ENCODE measurements at regions not wholly inside any gene's neighbourhood (a gene's known extent, or its start where the extent isn't known, plus 50 kb on each side); places are given as distances from the start of the nearest gene placed in this dataset.
"Not testable (repeated sequence)": the region's sequence is repeated elsewhere in the genome, so short reads cannot be mapped to it uniquely, and the experiment has no call there.

GRCh38 chr3:158882445-158882844 lies 80.6 kb downstream of the MFSD1 start:
- no peak for DNase-seq

- DNase-seq: no peak
These were observed 94.9 kb downstream of the MFSD1 start for GRCh38 chr3:158896729-158897128.

DNA sequence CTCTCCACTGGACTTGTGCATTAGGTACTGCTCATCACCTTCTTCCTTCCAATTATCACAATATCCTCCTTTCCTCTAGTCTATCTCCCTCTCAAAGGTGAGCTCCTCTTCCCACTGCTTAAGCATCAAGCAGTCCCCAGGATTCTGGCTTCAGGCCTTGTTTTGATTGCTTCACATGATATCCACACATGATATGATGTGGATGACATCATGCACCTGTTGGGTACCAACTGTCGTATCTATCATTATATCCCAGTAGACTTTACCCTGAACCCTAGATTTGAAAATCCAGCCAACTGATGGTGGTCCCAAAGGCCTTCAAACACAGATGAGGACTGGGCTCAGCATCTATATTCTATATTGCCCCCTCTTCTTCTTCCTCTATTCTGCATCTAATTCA lies 104.9 kb downstream of the MFSD1 start:
- no peak for DNase-seq

DNA sequence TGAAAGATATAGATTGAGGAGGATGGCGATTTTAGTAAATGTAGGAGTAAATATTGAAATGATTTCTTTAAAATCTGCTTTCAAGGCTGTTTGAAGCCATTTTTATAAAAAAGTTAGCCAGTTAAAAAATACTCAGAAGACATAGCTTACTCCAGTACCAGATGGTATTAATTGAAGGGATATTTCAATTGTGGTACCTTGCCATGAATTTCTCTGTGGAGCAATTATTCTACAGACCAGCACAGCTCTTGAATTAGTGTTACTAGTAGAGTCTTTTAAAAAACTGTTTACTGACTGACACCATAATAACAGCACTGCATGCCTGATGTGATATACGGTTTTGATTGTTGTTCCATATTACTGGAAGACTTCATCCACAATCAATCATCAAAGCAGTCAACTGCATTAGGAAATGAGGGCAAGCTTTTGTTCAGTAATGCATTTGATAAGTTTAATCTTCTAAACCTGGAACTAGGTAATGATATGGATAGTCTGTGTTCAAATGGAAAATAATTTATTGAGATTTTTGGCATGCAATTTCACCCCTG lies 106.4 kb downstream of the MFSD1 start:
- no peak for DNase-seq

- DNase-seq: no peak
These were observed 108.0 kb downstream of the MFSD1 start for GRCh38 chr3:158909870-158910269.

DNA sequence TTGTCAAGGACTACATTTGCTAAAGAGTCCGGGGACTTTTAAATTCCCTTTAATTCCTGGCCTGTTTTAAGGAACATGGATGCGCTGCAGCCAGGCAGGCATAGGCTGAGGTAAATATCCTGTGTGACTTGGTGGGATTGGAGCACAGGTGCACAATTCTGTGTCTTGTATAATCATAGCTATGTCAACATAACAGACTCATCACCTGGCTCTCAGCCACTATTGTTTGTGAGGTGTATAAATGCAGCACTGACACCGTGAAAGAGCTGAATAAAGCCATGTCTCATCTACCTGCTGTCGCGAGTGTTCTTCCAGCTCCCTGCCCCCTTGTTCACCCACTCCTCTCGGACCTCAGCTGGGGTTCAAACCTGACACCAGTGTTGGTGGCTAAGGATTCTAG lies 109.7 kb downstream of the MFSD1 start:
- no peak for DNase-seq

GRCh38 chr3:158912188-158912587 lies 110.3 kb downstream of the MFSD1 start:
- DNase-seq: no peak

DNA sequence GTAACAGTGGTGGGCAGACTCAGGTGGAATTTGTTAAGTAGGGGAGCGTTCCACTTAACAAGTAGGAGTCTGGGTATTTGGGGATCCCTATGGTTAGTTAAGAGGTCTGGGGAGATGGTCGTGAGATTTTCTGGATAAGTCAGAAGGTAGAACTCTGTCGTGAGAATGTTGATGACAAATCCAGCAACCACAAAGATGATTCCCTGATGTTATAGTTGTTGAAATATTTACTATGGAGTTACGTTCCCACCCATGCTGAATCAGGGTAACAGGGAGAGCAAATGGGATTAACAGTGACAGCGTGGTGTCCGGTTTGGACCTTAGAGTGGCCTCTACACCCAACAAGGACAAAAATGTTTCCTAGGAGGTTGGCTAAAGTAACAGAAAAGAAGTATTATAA lies 110.8 kb downstream of the MFSD1 start:
- no peak for DNase-seq

GRCh38 chr3:158916111-158916510 lies 114.3 kb downstream of the MFSD1 start:
- no peak for DNase-seq

- no peak for DNase-seq
These were observed 116.2 kb downstream of the MFSD1 start for GRCh38 chr3:158918008-158918407.

GRCh38 chr3:158918451-158918850 lies 116.6 kb downstream of the MFSD1 start:
- DNase-seq: no peak

- no peak for DNase-seq
These were observed 118.5 kb downstream of the MFSD1 start for GRCh38 chr3:158920371-158920770.

GRCh38 chr3:158925021-158925420 lies 123.2 kb downstream of the MFSD1 start:
- no peak for DNase-seq

DNA sequence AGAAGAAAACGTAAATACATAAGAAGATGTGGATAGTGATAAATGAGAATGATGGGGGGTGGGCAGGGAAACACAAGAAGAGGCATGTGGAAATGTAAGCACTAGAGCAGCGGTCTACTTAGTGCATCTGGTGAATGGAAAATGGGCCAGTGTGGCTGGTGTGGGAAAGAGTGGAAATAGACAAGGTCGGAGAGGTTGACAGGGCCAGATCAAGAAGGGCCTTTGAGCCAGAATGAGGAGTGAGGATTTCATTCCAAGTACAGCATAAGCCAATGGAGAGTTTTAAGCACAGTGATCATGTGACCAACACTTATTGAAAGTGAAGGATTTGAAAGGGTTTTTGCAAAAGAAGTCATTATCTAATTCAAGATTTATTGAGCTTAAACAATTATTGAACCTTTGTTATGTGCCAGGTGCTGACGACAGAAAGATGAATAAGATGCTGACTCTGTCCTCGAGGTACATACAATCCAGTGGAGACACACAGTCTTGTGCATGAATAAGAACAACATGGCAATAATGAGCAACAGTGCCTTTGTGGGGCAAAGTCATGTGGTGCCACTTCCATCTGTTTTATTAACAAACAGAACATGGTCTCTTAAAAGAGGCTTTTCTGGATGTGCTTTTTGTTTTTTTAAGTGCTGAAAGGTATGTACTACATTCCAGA lies 124.1 kb downstream of the MFSD1 start:
- DNase-seq: no peak

DNA sequence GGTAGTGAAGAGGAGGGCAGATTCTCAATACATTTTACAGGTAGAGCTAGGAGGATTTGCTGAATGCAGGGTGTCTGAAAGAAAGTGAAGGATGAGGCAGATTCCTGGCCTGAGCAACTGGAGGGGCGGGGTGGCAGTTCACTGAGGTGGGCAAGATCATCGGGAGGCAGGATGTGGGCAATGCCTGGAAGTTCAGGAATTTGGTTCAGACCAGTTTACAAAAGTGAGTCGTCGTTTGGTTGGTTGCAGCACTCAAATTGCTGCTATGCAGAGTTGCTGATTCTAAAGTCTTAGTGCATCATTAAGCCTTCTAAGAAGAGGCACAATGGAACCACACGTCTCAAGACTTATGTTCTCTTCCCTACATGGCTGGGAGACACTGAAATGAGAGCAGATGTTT lies 134.0 kb downstream of the MFSD1 start:
- no peak for DNase-seq

GRCh38 chr3:158936530-158937113 lies 134.8 kb downstream of the MFSD1 start:
- no peak for DNase-seq

- no peak for DNase-seq
These were observed 148.5 kb downstream of the MFSD1 start for GRCh38 chr3:158950178-158950901.

- no peak for DNase-seq
These were observed 151.3 kb downstream of the MFSD1 start for GRCh38 chr3:158953131-158953530.

- DNase-seq: no peak
These were observed 152.6 kb downstream of the MFSD1 start for GRCh38 chr3:158954420-158954819.

- not testable (repeated sequence) for DNase-seq
These were observed 155.9 kb downstream of the MFSD1 start for GRCh38 chr3:158957777-158958176.

DNA sequence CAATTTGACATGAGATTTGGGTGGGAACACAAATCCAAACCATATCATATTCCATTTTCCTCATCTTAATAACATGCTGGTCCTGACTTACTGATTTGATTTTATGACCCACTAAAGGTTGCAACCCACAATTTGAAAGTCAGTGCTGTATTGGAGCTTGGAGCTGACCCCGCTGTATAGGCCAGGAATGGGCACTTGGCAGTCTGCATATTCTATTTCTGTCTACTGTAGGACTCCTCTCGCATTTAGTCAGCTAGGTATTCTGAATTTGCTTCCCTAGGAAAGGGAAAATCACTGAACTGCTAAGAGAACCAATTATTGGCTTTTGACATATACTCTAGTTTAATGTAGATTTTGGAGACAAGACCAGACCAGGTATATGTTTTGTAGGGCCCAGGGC lies 157.0 kb downstream of the MFSD1 start:
- no peak for DNase-seq

DNA sequence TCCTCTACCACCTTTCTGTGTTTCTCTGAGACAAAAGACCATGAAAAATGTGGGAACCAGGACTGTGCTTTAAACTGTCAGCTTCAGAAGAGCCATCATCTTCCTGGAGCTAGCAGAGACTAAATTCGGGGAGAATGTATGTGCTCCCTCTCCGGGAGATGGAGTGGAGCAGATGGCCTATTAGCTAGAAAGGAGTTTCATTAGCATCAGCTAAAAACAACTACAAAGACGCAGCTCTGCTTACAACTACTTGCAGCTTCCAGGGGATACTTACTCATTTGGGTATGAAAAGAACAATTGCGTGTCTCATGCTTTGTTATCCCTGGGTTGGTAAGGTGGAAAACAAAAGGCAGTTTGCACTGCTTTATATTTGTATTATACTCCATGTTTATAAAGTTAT lies 159.6 kb downstream of the MFSD1 start:
- no peak for DNase-seq

DNA sequence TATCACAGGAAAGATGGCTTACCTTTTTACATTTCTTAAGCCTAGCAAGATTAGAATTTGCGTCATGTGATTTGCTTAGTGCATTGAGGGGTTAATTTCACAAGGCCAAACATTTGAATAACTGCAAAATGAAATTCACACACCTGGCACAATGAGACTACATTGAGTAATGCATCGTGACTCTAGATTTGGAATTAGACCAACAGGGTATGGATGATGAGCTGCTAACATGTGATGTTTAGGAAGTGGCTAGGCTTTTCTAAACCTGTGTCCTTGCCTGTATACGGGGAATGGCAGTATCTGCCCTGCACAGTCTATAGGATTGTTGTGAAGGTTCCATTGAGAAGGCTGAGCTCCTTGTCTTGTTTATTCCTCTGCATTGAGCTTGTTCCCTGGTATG lies 160.1 kb downstream of the MFSD1 start:
- no peak for DNase-seq

- no peak for DNase-seq
These were observed 168.2 kb downstream of the MFSD1 start for GRCh38 chr3:158970006-158970405.
